Choroid plexus epithelial cell (primary cell): ENCODE measurements at regions not wholly inside any gene's neighbourhood (a gene's known extent, or its start where the extent isn't known, plus 50 kb on each side); places are given as distances from the start of the nearest gene placed in this dataset.
A peak's percentile ranks its signal among the peaks of the same experiment; 100 is the strongest.

ENCODE experiments used
- DNase-seq: peaks from one replicate; pipeline ENCODE4 v3.0.0-alpha.2; 2010; ENCODE audit warnings: low read depth
- H3K4me3 ChIP-seq: 2 replicates; pipeline ENCODE4 v1.5.1; 2011; ENCODE audit warnings: low read depth, mild to moderate bottlenecking, control low read depth, low read length, moderate library complexity
- CTCF ChIP-seq: conservative IDR thresholded peaks from 2 replicates; pipeline ENCODE4 v1.5.1; 2011; ENCODE audit warnings: low read depth, mild to moderate bottlenecking, control low read depth, inconsistent platforms, low read length, moderate library complexity

GRCh38 chr3:120516136-120516535 is 65.3 kb upstream of the FSTL1 start:
- no peak for DNase-seq
- H3K4me3 ChIP-seq = no peak overlapping the region
- no peak for TF ChIP-seq CTCF

- no peak overlapping the region for H3K4me3 ChIP-seq
- TF ChIP-seq CTCF = no peak
- no peak for DNase-seq
These were observed 61.9 kb upstream of the FSTL1 start for GRCh38 chr3:120512655-120513054.

GRCh38 chr3:120506828-120507774 is 56.3 kb upstream of the FSTL1 start:
- H3K4me3 ChIP-seq = no peak overlapping the region
- peak; percentile 73 for DNase-seq
- peak; percentile 83 for TF ChIP-seq CTCF

- peak; percentile 34 for DNase-seq
- H3K4me3 ChIP-seq = no peak overlapping the region
- TF ChIP-seq CTCF = no peak
These were observed 55.5 kb upstream of the FSTL1 start for GRCh38 chr3:120506076-120506827.

GRCh38 chr3:120503727-120504616 is 53.2 kb upstream of the FSTL1 start:
- H3K4me3 ChIP-seq = no peak overlapping the region
- no peak for TF ChIP-seq CTCF
- no peak for DNase-seq

- no peak for DNase-seq
- no peak for TF ChIP-seq CTCF
These were observed 51.3 kb upstream of the FSTL1 start for GRCh38 chr3:120502116-120502515.

More at GRCh38 chr3:120502116-120502515, 51.3 kb upstream of the FSTL1 start:
- no peak overlapping the region for H3K4me3 ChIP-seq
